Esophagus muscularis mucosa (tissue), 4 donors: ENCODE measurements at regions not wholly inside any gene's neighbourhood (a gene's known extent, or its start where the extent isn't known, plus 50 kb on each side); places are given as distances from the start of the nearest gene placed in this dataset.

Source experiments
- EP300 ChIP-seq: sonication (generic); formaldehyde crosslinking; IDR thresholded peaks from one replicate; pipeline ENCODE4 v1.6.1; 2017; ENCODE audit warnings: antibody characterized with exemption
- POLR2A ChIP-seq: fragments of 450-650 bp; IDR thresholded peaks from one replicate; pipeline ENCODE4 v1.6.1; 2017; ENCODE audit warnings: antibody characterized with exemption, moderate library complexity, mild to moderate bottlenecking, low read depth
- POLR2AphosphoS5 ChIP-seq, 2 donors: sonication (generic); formaldehyde crosslinking; IDR thresholded peaks; one replicate each; pipeline ENCODE4 v1.6.1; 2017; ENCODE audit warnings: antibody characterized with exemption in 2 of 2
- TF ChIP-seq, protein P1 (sequence below), 3 experiments: fragments of 200-600 bp in 2 of 3; fragments of 450-650 bp in 1 of 3; sonication (generic) in 2 of 3; IDR thresholded peaks; one replicate each; pipeline ENCODE4 v1.5.1; 2017 to 2019; ENCODE audit warnings: antibody characterized with exemption in 3 of 3, mild to moderate bottlenecking in 2 of 3, moderate library complexity in 1 of 3

DNA sequence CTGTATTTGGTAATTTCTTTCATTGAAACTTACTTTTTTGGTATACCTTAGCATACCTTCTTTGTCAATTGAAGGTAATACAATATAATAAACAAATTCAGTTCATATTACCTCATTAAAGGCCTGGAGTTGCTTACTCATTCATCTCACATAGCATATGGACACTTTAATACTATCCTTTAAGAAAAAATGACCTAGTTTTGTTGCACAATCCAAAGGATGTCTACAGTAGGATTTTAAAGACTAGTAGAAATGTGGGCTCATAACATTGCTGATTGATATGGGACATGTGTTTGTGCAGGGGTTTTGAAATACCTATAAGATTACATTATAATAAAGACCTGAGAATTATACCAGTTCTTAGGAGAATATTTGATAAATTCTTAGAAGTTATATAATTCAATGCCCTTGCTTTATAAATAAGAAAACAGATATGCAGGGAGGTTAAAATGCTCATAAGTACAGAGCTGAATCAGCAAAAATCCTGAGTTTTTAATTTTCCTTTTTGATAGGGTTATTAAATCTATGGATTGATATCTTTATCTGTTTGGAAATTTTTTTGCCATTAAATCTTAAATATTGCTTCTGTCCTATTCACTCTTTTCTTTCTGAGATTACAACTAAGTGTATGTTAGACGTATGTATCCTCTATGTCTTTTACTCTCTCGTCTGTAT lies 352.1 kb downstream of the ATP23 start:
- TF ChIP-seq, protein P1, sequence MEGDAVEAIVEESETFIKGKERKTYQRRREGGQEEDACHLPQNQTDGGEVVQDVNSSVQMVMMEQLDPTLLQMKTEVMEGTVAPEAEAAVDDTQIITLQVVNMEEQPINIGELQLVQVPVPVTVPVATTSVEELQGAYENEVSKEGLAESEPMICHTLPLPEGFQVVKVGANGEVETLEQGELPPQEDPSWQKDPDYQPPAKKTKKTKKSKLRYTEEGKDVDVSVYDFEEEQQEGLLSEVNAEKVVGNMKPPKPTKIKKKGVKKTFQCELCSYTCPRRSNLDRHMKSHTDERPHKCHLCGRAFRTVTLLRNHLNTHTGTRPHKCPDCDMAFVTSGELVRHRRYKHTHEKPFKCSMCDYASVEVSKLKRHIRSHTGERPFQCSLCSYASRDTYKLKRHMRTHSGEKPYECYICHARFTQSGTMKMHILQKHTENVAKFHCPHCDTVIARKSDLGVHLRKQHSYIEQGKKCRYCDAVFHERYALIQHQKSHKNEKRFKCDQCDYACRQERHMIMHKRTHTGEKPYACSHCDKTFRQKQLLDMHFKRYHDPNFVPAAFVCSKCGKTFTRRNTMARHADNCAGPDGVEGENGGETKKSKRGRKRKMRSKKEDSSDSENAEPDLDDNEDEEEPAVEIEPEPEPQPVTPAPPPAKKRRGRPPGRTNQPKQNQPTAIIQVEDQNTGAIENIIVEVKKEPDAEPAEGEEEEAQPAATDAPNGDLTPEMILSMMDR (IDR thresholded peaks at IDR 0.05): no peak
- no peak for TF ChIP-seq POLR2AphosphoS5 (IDR thresholded peaks at IDR 0.05)
- TF ChIP-seq EP300: no peak
- no peak for TF ChIP-seq POLR2A
